SK-N-SH (cell line): ENCODE measurements at regions not wholly inside any gene's neighbourhood (a gene's known extent, or its start where the extent isn't known, plus 50 kb on each side); places are given as distances from the start of the nearest gene placed in this dataset.
A peak's percentile ranks its signal among the peaks of the same experiment; 100 is the strongest.

ENCODE experiments used
- CTCF ChIA-PET: fragments of 300-600, 350-600 bp; formaldehyde crosslinking; extraction: SDS; loops from one replicate; lab custom pipeline; 2021; lab: Yijun Ruan, JAX
- POLR2A ChIA-PET: fragments of 350-600 bp; sonication (Branson Sonifier 250); formaldehyde crosslinking; extraction: SDS; loops from one replicate; lab custom pipeline; 2020; ENCODE audit warnings: antibody characterized with exemption, inconsistent platforms; lab: Yijun Ruan, JAX
- DNase-seq: peaks from one replicate; pipeline ENCODE4 v3.0.0; 2012
- H2AFZ ChIP-seq: fragments of 200-600 bp; sonication (generic); 2 replicates; pipeline ENCODE4 v1.8.1; 2016; ENCODE audit warnings: antibody characterized with exemption, mild to moderate bottlenecking, low read depth
- H3F3A ChIP-seq: fragments of 200-600 bp; sonication (generic); replicated peaks from 2 replicates; pipeline ENCODE3; 2016; ENCODE audit warnings: antibody characterized with exemption, mild to moderate bottlenecking; ENCODE audit not compliant: insufficient read depth
- H3K27ac ChIP-seq, 2 experiments: fragments of 200-500 bp in 1 of 2; fragments of 200-600 bp in 1 of 2; sonication (Bioruptor generic) in 1 of 2; sonication (generic), shearing (Covaris generic) in 1 of 2; 2 replicates each; pipeline versions ENCODE4 v1.5.1 to v1.6.1; 2014 to 2016; ENCODE audit warnings: low read depth in 2 of 2, inconsistent platforms in 1 of 2, low read length in 1 of 2, mild to moderate bottlenecking in 1 of 2, mixed read lengths in 1 of 2
- H3K27me3 ChIP-seq: fragments of 200-600 bp; sonication (generic), shearing (Covaris generic); 2 replicates; pipeline ENCODE4 v1.6.1; 2016; ENCODE audit warnings: mixed run types; ENCODE audit not compliant: insufficient read depth
- H3K36me3 ChIP-seq, 2 experiments: fragments of 200-500 bp in 1 of 2; fragments of 200-600 bp in 1 of 2; sonication (Bioruptor generic) in 1 of 2; sonication (generic) in 1 of 2; replicated peaks in 1 of 2; 2 replicates each; pipeline versions ENCODE3 to v1.5.1; 2014 to 2016; ENCODE audit warnings: low read length in 1 of 2, mild to moderate bottlenecking in 1 of 2; ENCODE audit not compliant: insufficient read depth in 2 of 2, control insufficient read depth in 1 of 2
- H3K4me1 ChIP-seq, 2 experiments: fragments of 200-500 bp in 1 of 2; fragments of 200-600 bp in 1 of 2; sonication (Bioruptor generic) in 1 of 2; sonication (generic), shearing (Covaris generic) in 1 of 2; 2 replicates each; pipeline versions ENCODE4 v1.5.1 to v1.6.1; 2014 to 2016; ENCODE audit warnings: low read depth in 1 of 2, low read length in 1 of 2, mixed run types in 1 of 2; ENCODE audit not compliant: insufficient read depth in 2 of 2, control insufficient read depth in 1 of 2
- H3K4me2 ChIP-seq: fragments of 200-600 bp; sonication (generic), shearing (Covaris generic); 2 replicates; pipeline ENCODE4 v1.6.1; 2017; ENCODE audit warnings: mixed run types
- H3K4me3 ChIP-seq, 2 experiments: fragments of 200-500 bp in 1 of 2; fragments of 200-600 bp in 1 of 2; sonication (Bioruptor generic) in 1 of 2; sonication (generic), shearing (Covaris generic) in 1 of 2; 2 replicates each; pipeline versions ENCODE4 v1.5.1 to v1.8.1; 2014 to 2016; ENCODE audit warnings: low read depth in 2 of 2, inconsistent platforms in 1 of 2, low read length in 1 of 2, mild to moderate bottlenecking in 1 of 2, mixed read lengths in 1 of 2, moderate library complexity in 1 of 2
- H3K79me2 ChIP-seq: fragments of 200-600 bp; sonication (generic); 2 replicates; pipeline ENCODE4 v1.8.1; 2017; ENCODE audit warnings: mild to moderate bottlenecking; ENCODE audit not compliant: insufficient read depth
- H3K9ac ChIP-seq: fragments of 200-600 bp; sonication (generic); 2 replicates; pipeline ENCODE4 v1.6.1; 2017; ENCODE audit warnings: mixed run types
- H3K9me2 ChIP-seq: fragments of 200-600 bp; sonication (generic); 2 replicates; pipeline ENCODE4 v1.6.1; 2017; ENCODE audit warnings: mixed run types
- H3K9me3 ChIP-seq: fragments of 200-600 bp; sonication (generic); 2 replicates; pipeline ENCODE4 v1.6.1; 2017; ENCODE audit warnings: mixed run types, mild to moderate bottlenecking, moderate library complexity
- H4K20me1 ChIP-seq: fragments of 200-600 bp; sonication (generic); 2 replicates; pipeline ENCODE4 v1.6.1; 2017; ENCODE audit warnings: mild to moderate bottlenecking, mixed run types; ENCODE audit not compliant: insufficient read depth
- CHD2 ChIP-seq: fragments of 150-350 bp; IDR thresholded peaks from 2 replicates; pipeline ENCODE4 v1.6.1; 2018; ENCODE audit warnings: low read length; ENCODE audit not compliant: partially characterized antibody
- EP300 ChIP-seq, 2 experiments: IDR thresholded peaks; 2 replicates each; pipeline versions ENCODE4 v1.4.0 to v1.6.1; 2012; ENCODE audit warnings: borderline replicate concordance in 1 of 2, low read depth in 1 of 2, low read length in 1 of 2
- FOXJ3 ChIP-seq: sonication (generic); formaldehyde crosslinking; IDR thresholded peaks from 2 replicates; pipeline ENCODE4 v1.5.1; 2020; ENCODE audit warnings: mild to moderate bottlenecking, missing genetic modification reagents
- FOXM1 ChIP-seq: IDR thresholded peaks from 2 replicates; pipeline ENCODE4 v1.4.0; 2012; ENCODE audit warnings: low read depth, mild to moderate bottlenecking
- GABPA ChIP-seq: IDR thresholded peaks from 2 replicates; pipeline ENCODE4 v1.4.0; 2012; ENCODE audit warnings: low read depth, mild to moderate bottlenecking
- GATA2 ChIP-seq: sonication (generic); formaldehyde crosslinking; IDR thresholded peaks from 2 replicates; pipeline ENCODE4 v1.5.0; 2020; ENCODE audit warnings: mild to moderate bottlenecking, missing genetic modification reagents
- JUND ChIP-seq: IDR thresholded peaks from 2 replicates; pipeline ENCODE4 v1.4.0; 2012
- RCOR1 ChIP-seq: fragments of 150-350 bp; IDR thresholded peaks from 2 replicates; pipeline ENCODE4 v1.6.1; 2017; ENCODE audit warnings: antibody characterized with exemption, low read length
- TCF12 ChIP-seq: IDR thresholded peaks from 2 replicates; pipeline ENCODE4 v1.4.0; 2012
- TEAD4 ChIP-seq: IDR thresholded peaks from 2 replicates; pipeline ENCODE4 v1.4.0; 2012; ENCODE audit warnings: mild to moderate bottlenecking, borderline replicate concordance; ENCODE audit not compliant: insufficient read depth
- YY1 ChIP-seq: IDR thresholded peaks from 2 replicates; pipeline ENCODE4 v1.4.0; 2012; ENCODE audit warnings: low read depth, mild to moderate bottlenecking
- WGBS: methylation state at CpG from one replicate; pipeline ENCODE4 v1.1.6; 2017; ENCODE audit warnings: low lambda C conversion rate; 5-methylcytosine and 5-hydroxymethylcytosine counted together
- TF ChIP-seq, protein P1 (sequence below): IDR thresholded peaks from 2 replicates; pipeline ENCODE4 v1.4.0; 2012; ENCODE audit warnings: low read depth, borderline replicate concordance
- TF ChIP-seq, protein P2 (sequence below): IDR thresholded peaks from 2 replicates; pipeline ENCODE4; 2012
- TF ChIP-seq, protein P3 (sequence below): fragments of 150-350 bp; IDR thresholded peaks from 2 replicates; pipeline ENCODE4 v1.6.1; 2016; ENCODE audit warnings: mild to moderate bottlenecking, low read depth, low read length

DNA sequence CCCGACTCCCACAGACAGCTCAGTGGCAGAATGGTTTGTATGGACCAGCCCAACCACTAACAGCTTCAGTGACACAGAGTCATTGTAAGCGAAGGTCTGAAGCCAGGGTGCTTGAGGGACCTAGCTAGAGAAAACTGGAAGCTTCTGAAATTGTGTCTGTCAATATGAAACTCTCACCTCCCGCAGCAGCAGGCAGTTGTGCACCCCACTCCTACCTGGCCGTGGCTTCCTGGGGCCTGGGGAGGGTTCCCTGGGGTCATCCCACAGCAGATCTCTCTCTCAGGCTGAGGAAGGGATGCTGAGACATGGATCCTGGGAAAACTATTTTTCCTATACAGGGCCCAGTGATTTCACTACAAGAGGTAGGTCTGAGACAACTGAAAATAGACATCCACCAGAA lies 229.5 kb downstream of the TFCP2L1 start:
- DNase-seq: no peak
- WGBS: 44% methylated on average over 3 of the region's 4 CpGs
- H3K4me2 ChIP-seq: no peak overlapping the region
- H3F3A ChIP-seq: no peaks in the 10 kb centered on the region
- POLR2A ChIA-PET: no interaction called here
- no peaks in the 10 kb centered on the region for H4K20me1 ChIP-seq
- TF ChIP-seq, protein P1, sequence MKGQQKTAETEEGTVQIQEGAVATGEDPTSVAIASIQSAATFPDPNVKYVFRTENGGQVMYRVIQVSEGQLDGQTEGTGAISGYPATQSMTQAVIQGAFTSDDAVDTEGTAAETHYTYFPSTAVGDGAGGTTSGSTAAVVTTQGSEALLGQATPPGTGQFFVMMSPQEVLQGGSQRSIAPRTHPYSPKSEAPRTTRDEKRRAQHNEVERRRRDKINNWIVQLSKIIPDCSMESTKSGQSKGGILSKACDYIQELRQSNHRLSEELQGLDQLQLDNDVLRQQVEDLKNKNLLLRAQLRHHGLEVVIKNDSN: no peak
- TF ChIP-seq FOXM1 (no peak), YY1 (no peak), JUND (no peak), CHD2 (no peak), TEAD4 (no peak), TCF12 (no peak)
- TF ChIP-seq, protein P2, sequence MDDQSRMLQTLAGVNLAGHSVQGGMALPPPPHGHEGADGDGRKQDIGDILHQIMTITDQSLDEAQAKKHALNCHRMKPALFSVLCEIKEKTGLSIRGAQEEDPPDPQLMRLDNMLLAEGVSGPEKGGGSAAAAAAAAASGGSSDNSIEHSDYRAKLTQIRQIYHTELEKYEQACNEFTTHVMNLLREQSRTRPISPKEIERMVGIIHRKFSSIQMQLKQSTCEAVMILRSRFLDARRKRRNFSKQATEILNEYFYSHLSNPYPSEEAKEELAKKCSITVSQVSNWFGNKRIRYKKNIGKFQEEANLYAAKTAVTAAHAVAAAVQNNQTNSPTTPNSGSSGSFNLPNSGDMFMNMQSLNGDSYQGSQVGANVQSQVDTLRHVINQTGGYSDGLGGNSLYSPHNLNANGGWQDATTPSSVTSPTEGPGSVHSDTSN: no peak
- TF ChIP-seq, protein P3, sequence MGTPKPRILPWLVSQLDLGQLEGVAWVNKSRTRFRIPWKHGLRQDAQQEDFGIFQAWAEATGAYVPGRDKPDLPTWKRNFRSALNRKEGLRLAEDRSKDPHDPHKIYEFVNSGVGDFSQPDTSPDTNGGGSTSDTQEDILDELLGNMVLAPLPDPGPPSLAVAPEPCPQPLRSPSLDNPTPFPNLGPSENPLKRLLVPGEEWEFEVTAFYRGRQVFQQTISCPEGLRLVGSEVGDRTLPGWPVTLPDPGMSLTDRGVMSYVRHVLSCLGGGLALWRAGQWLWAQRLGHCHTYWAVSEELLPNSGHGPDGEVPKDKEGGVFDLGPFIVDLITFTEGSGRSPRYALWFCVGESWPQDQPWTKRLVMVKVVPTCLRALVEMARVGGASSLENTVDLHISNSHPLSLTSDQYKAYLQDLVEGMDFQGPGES: no peak
- TF ChIP-seq, all 33 proteins: peak for 0
- Histone ChIP-seq H3K9me2 (no peaks in the 10 kb centered on the region), H2AFZ (no peak overlapping the region), H3K4me1 (peaks cover 0 to 22% of the 10 kb centered on the region in 2 experiments; a peak in 2 of 4 replicates), H3K9me3 (no peaks in the 10 kb centered on the region), H3K9ac (no peak overlapping the region), H3K79me2 (no peaks in the 10 kb centered on the region), H3K4me3 (no peak overlapping the region), H3K36me3 (no peaks in the 10 kb centered on the region), H3K27ac (no peak overlapping the region), H3K27me3 (0 out of 2 replicates have a peak, but pooled peaks cover 22% of the 10 kb centered on the region)
- CTCF ChIA-PET: interaction anchor here (1.5 kb wide), 1 partner anchor 712 kb away, joined by 3 read pairs; no protein-coding TSS in a partner anchor

DNA sequence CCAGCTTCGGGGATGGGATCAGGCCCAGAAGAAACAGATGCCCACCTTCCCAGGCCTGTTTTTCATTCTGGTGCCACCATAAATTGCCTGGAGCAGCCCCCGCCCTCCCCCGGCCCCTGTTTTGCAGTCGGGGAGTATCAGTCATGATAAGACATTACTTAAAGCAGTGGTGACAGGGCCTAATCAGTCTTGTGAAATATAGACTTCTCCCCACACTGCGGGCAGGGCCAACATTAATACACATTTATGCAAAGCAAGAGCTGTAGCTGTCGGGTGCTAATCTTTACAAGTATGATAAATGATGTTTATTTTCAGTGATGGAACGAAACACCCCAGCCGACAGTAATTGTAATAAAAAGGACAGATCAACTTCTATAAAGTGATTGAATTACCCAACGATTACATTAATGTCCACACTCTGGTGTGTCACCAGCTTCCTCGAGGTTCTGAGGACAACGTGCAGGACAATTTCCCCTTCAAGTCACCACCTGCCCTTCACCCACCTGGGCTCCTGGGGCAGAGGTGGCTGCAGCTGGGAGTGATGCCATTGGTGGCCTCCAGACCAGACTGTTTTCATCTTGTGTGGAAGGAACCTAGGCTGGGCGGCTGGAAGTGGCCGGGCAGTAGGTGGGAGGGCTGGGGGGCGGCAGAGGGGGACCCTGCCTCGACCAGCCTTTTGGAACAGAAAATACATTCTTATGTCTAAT lies 226.0 kb downstream of the TFCP2L1 start:
- peaks cover 25% of the 10 kb centered on the region; the same call in 1 of the 2 replicates for H3K27me3 ChIP-seq
- CTCF ChIA-PET: interaction anchor here (0.9 to 2.7 kb wide), 10 partner anchors 9 to 364 kb away, joined by 3 to 20 read pairs (median 6); no protein-coding TSS in a partner anchor
- H3K4me1 ChIP-seq: peaks cover 0 to 26% of the 10 kb centered on the region in 2 experiments; a peak in 2 of 4 replicates
- peak; percentile 56; the same call in 1 of the 2 replicates for TF ChIP-seq FOXJ3 (CRISPR knock-in tag)
- 0 out of 2 replicates have a peak, but pooled peaks have one; percentile 8 for TF ChIP-seq TCF12
- peak; percentile 34 for TF ChIP-seq RCOR1
- TF ChIP-seq EP300 (IDR thresholded peaks at IDR 0.05; ENCODE audit: borderline replicate concordance in 1 of 2, low read depth in 1 of 2, low read length in 1 of 2): peak in 1 of 2 experiments; percentile 82; a peak in 2 of 4 replicates
- TF ChIP-seq GATA2 (CRISPR knock-in tag): peak; percentile 84
- no peak for TF ChIP-seq GABPA
- TF ChIP-seq, all 33 proteins: peak for 5
- Histone ChIP-seq H3K4me2 (no peak overlapping the region), H3K4me3 (no peak overlapping the region), H3K9ac (no peak overlapping the region), H3K36me3 (no peaks in the 10 kb centered on the region), H3K79me2 (no peaks in the 10 kb centered on the region), H3F3A (no peaks in the 10 kb centered on the region), H3K9me2 (no peaks in the 10 kb centered on the region), H2AFZ (no peak overlapping the region), H3K27ac (no peak overlapping the region), H3K9me3 (no peaks in the 10 kb centered on the region), H4K20me1 (no peaks in the 10 kb centered on the region)
- POLR2A ChIA-PET: interaction anchor here (0.7 kb wide), 1 partner anchor 76 kb away, joined by 4 read pairs; no protein-coding TSS in a partner anchor
- peak; percentile 93 for DNase-seq
- WGBS: 59% methylated on average over 11 of the region's 15 CpGs
